Gastrocnemius medialis (tissue), 4 donors: ENCODE measurements at regions not wholly inside any gene's neighbourhood (a gene's known extent, or its start where the extent isn't known, plus 50 kb on each side); places are given as distances from the start of the nearest gene placed in this dataset.

Source experiments
- POLR2A ChIP-seq, 2 donors: fragments of 450-650 bp; IDR thresholded peaks; one replicate each; pipeline ENCODE4 v1.6.1; 2017; ENCODE audit warnings: antibody characterized with exemption in 2 of 2, mild to moderate bottlenecking in 2 of 2, moderate library complexity in 2 of 2
- TF ChIP-seq, protein P1 (sequence below), 5 experiments: fragments of 450-650 bp in 3 of 5; fragments of 200-600 bp in 2 of 5; sonication (generic) in 2 of 5; IDR thresholded peaks in 4 of 5; conservative IDR thresholded peaks in 1 of 5; 1 replicate in 4 of 5; 2 replicates in 1 of 5; pipeline ENCODE4 v1.5.1; 2016 to 2019; ENCODE audit warnings: antibody characterized with exemption in 5 of 5, mild to moderate bottlenecking in 3 of 5, moderate library complexity in 3 of 5

- no peak for TF ChIP-seq POLR2A (IDR thresholded peaks at IDR 0.05)
- TF ChIP-seq, protein P1, sequence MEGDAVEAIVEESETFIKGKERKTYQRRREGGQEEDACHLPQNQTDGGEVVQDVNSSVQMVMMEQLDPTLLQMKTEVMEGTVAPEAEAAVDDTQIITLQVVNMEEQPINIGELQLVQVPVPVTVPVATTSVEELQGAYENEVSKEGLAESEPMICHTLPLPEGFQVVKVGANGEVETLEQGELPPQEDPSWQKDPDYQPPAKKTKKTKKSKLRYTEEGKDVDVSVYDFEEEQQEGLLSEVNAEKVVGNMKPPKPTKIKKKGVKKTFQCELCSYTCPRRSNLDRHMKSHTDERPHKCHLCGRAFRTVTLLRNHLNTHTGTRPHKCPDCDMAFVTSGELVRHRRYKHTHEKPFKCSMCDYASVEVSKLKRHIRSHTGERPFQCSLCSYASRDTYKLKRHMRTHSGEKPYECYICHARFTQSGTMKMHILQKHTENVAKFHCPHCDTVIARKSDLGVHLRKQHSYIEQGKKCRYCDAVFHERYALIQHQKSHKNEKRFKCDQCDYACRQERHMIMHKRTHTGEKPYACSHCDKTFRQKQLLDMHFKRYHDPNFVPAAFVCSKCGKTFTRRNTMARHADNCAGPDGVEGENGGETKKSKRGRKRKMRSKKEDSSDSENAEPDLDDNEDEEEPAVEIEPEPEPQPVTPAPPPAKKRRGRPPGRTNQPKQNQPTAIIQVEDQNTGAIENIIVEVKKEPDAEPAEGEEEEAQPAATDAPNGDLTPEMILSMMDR (IDR thresholded peaks at IDR 0.05 in 4 of 5, conservative IDR thresholded peaks at IDR 0.05 in 1 of 5), result no peak
Observed at GRCh38 chr13:89204435-89204834, 1533.3 kb downstream of the SLITRK5 start.
